HCT116 (cell line): ENCODE measurements at regions not wholly inside any gene's neighbourhood (a gene's known extent, or its start where the extent isn't known, plus 50 kb on each side); places are given as distances from the start of the nearest gene placed in this dataset.

Experiments used
- CTCF ChIP-seq, 3 experiments: fragments of 200-600 bp in 1 of 3; sonication (generic) in 1 of 3; IDR thresholded peaks in 2 of 3; conservative IDR thresholded peaks in 1 of 3; 2 replicates each; pipeline ENCODE4 v1.5.1; 2012 to 2017; ENCODE audit warnings: low read depth in 2 of 3, low read length in 2 of 3, antibody characterized with exemption in 1 of 3, borderline replicate concordance in 1 of 3, control low read depth in 1 of 3, mild to moderate bottlenecking in 1 of 3, mixed read lengths in 1 of 3, mixed run types in 1 of 3, moderate library complexity in 1 of 3; ENCODE audit not compliant: insufficient read depth in 1 of 3
- ZNF274 ChIP-seq: fragments of 200-500 bp; sonication (Bioruptor generic); IDR thresholded peaks from 2 replicates; pipeline ENCODE4 v1.6.1; 2014; ENCODE audit warnings: mild to moderate bottlenecking, low read depth, low read length, inconsistent platforms
- TF ChIP-seq, protein P1 (sequence below): IDR thresholded peaks from 2 replicates; pipeline ENCODE4 v1.6.1; 2011; ENCODE audit warnings: mild to moderate bottlenecking, low read length, moderate library complexity; ENCODE audit not compliant: insufficient replicate concordance; ENCODE audit errors: extremely low read depth

GRCh38 chr2:177029901-177030300 lies 182.7 kb upstream of the HNRNPA3 start:
- no peak for TF ChIP-seq CTCF (IDR thresholded peaks at IDR 0.05 in 2 of 3, conservative IDR thresholded peaks at IDR 0.05 in 1 of 3; ENCODE audit: borderline replicate concordance in 1 of 3, insufficient read depth in 1 of 3, low read depth in 2 of 3, low read length in 2 of 3)
- TF ChIP-seq, protein P1, sequence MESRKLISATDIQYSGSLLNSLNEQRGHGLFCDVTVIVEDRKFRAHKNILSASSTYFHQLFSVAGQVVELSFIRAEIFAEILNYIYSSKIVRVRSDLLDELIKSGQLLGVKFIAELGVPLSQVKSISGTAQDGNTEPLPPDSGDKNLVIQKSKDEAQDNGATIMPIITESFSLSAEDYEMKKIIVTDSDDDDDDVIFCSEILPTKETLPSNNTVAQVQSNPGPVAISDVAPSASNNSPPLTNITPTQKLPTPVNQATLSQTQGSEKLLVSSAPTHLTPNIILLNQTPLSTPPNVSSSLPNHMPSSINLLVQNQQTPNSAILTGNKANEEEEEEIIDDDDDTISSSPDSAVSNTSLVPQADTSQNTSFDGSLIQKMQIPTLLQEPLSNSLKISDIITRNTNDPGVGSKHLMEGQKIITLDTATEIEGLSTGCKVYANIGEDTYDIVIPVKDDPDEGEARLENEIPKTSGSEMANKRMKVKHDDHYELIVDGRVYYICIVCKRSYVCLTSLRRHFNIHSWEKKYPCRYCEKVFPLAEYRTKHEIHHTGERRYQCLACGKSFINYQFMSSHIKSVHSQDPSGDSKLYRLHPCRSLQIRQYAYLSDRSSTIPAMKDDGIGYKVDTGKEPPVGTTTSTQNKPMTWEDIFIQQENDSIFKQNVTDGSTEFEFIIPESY = no peak
- no peak for TF ChIP-seq ZNF274
